ENCODE measurements at regions not wholly inside any gene's neighbourhood (a gene's known extent, or its start where the extent isn't known, plus 50 kb on each side); places are given as distances from the start of the nearest gene placed in this dataset.
"Not testable (repeated sequence)": the region's sequence is repeated elsewhere in the genome, so short reads cannot be mapped to it uniquely, and the experiment has no call there.

DNA sequence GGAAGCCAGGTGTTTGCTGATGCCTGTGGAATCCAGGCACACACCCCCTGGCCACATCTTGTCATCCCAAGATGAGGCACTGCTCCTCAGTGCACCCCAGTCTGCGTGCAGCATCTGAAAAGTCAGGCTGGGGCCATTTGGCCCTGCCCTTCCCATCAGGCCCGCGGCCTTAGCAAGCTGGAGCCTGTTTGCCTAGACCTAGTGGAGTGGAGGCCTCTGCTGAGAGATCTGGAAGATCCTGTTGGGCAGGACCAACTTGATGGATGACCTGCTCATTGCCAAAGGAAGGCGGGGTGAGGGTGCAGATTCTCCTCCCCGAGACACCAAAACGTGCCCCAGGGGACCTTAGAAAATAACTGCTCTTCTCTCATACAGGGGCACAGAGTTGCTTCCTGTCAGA lies 220.2 kb downstream of the SHQ1 start:
- no peak for DNase-seq (ENCODE audit: low read depth in 2 of 2)

DNA sequence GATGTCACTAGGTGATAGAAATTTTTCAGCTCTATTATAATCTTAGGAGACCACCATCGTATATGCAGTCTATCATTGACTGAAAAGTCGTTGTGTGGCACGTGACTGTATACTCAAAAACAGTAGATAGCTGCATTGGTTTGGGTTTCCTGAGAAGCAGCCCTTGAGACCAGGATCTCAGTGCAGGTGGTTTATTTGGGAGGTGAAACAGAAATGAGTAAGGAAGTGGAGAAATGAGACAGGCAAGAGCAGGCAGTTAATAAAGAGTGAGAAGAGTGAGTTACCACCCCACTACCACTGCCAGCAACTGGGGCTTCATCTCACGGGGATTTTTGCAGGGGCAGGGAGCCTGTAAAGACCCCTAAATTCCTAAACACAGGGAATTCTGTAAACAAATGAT lies 221.0 kb downstream of the SHQ1 start:
- DNase-seq (ENCODE audit: low read depth in 2 of 2) = no peak

DNA sequence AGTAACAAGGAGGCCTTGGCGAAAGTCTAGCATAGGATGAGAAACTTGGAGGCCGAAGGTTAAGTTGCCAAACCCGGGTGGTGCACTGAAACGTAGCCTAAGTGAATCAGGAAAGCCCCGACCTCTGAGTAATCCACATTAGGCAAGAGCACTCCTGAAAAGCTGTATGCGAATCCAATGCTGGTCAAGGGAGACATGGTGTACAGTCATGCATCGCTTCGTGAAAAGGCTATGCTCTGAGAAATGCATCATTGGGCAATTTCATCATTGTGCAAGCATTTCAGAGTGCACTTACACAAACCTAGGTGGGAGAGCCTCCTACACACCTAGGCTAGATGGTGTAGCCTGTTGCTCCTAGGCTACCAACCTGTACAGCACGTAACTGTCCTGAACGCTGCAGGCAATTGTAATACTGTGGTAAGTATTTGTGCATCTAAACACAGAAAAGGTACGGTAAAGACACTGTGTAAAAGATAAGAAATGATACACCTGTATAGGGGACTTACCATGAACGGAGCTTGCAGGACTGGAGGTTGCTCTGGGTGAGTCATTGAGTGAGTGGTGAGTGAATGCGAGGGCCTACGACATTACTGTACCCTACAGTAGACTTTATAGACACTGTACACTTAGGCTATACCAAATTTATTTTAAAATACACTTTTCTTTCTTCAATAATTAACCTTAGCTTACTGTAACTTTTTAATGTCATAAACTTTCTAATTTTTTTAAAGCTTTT lies 222.5 kb downstream of the SHQ1 start:
- DNase-seq (ENCODE audit: low read depth in 2 of 2) = no peak

DNA sequence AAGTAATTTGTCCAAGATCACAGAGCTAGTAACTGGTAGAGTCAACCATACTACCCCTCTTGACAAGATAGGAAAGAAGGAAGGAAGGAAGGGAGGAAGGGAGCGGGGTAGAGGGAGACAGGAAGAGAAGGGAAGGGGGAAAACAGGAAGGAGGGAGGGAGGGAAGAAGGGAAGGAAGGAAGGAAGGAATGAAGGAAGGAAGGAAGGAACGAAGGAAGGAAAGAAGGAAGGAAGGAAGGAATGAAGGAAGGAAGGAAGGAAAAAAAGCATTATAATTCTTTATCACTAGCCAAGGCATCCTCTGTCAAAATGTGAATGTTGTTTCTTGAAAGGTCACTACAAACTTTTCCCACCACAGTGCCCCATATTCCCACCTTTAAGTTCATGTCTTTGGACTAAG lies 223.6 kb downstream of the SHQ1 start:
- DNase-seq (ENCODE audit: low read depth in 2 of 2) = no peak

DNA sequence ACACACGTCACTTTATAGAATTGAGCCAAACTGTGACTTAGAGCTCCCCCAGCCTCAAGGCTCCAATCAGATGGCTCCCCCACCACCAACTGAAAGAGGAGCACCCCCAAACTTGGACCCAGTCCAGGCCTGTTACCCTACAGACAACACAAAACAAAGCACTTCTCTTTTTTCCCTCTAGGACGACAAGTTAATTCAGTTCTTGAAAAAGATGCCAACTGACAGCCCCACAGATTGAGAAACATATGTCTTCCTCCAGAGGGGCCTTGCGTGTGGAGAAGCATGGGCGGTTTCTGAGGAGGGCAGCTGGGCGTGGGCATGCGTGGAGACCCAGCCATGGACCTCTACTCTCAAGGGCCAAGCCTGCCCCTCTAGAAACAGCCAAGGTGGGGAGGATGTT lies 229.5 kb downstream of the SHQ1 start:
- no peak for DNase-seq (ENCODE audit: low read depth in 2 of 2)

DNA sequence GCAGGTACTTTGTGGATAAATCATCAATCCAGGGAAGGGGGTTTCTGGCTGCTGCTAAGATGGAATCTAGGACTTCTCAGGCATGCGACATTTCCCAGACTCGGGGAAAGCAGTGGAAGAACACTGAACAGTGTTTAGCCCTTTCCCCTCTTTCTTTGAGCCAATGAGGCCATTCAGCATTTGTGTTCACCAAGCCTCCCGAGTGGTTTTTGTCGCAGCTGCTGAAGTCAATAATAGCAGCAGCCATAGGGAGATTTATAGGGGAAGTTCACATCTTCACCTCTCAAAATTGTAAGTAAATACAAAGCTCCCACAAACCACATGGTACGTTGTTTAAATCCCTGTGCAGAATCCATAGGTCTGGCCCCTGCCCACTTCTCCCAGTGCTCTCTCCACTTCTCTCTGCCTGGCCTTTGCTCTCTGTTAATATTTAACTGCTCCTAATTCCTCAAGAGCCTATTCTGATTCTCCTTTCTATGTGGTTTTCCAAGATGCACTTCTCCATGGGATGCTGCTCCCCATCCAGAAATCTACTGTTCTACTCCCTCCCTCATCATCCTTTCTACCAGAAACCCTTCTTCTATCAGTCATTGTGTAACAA lies 230.7 kb downstream of the SHQ1 start:
- no peak for DNase-seq (ENCODE audit: low read depth in 2 of 2)

DNA sequence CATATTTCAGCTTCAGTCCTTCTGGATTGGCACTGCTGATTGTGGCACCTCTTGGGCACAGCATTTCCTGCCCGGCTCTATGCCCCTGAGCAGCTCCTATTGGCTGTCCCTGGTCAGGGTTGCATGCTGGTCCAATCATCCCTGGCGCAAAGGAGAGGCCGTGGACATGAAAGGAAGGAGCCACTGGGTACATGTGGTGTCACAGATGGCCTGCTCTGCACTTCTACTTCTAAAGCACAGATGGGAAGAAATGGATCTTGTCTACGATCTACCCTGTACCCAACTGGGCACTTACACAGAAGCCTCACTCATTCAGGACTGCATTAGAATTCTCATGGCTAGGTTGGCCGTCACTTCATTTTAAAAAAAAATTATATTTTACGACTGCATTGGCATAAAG lies 232.5 kb downstream of the SHQ1 start:
- DNase-seq (ENCODE audit: low read depth in 2 of 2) = no peak

DNA sequence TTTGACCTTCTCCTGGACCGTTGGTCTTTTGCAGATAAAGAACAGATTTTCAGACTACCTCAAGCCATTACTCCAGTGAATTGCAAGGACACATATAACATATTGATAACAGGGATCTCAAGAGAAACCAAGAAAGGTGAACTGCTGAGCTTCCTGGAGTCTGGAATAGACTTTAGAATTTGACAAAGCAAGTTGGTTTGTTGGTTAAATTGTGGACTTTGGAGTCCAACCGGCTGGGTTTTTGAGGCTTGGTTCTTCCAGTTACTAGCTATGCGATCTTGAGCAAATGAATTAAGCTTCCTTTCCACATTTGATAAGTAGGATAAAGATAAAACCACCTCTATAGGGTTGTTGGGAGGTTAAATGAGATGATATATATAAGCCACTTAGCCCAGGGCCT lies 233.1 kb downstream of the SHQ1 start:
- DNase-seq (ENCODE audit: low read depth in 2 of 2) = no peak

DNA sequence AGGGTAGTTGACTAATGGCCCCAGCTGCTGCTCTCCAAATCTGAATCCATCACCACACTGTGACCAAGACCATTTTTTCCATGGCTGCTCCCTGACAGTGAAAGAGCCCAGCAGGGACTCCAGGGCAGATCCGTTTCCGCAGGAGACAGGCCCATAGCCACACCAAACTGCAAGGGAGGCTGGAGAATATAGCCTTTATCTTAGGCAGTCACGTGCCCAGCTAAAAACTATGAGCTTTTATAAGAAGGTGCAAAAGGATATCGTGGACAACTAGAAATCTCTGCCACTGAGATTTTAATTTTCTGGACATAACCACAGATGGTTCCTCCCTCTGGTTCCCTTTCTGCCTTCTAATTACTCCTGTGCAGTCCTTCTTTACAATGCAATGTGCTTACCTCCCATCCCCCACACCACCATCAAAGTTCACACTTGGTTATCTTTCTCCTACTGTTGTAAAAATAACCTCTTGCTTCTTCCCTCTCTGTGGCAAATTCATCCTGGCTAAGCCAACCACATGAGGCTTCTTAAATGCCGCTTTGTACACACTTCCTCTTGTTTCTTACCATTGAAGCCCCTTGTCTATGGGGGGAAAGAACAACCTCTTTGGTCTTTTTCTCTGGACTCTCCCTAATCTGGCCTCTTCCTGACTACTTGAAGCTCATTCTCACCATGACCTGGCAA lies 233.7 kb downstream of the SHQ1 start:
- no peak for DNase-seq (ENCODE audit: low read depth in 2 of 2)

DNA sequence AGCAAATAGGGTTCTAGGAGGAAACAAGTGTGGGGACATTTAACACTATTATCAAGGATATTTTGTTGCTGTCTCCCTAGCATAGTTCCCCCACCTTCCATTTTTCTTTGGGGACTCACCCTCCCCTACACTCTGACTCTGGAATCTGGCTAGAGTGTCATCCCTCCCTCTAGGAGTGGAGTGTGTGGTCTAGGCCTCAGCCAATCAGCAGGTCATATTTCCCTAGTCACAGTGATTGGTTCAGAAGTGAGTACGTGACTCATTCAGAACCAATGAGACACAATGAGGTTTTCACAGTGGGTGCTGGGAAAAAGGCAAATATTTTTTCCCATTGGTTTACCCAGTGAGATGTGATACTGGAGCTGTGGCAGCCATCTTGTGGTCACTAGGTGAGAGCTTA lies 234.4 kb downstream of the SHQ1 start:
- DNase-seq (ENCODE audit: low read depth in 2 of 2) = no peak

DNA sequence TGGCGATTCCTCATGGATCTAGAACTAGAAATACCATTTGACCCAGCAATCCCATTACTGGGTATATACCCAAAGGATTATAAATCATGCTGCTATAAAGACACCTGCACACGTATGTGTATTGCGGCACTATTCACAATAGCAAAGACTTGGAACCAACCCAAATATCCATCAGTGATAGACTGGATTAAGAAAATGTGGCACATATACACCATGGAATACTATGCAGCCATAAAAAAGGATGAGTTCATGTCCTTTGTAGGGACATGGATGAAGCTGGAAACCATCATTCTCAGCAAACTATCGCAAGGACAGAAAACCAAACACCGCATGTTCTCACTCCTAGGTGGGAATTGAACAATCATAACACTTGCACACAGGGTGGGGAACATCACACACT lies 239.1 kb downstream of the SHQ1 start:
- not testable (repeated sequence) for DNase-seq (ENCODE audit: low read depth in 2 of 2)

DNA sequence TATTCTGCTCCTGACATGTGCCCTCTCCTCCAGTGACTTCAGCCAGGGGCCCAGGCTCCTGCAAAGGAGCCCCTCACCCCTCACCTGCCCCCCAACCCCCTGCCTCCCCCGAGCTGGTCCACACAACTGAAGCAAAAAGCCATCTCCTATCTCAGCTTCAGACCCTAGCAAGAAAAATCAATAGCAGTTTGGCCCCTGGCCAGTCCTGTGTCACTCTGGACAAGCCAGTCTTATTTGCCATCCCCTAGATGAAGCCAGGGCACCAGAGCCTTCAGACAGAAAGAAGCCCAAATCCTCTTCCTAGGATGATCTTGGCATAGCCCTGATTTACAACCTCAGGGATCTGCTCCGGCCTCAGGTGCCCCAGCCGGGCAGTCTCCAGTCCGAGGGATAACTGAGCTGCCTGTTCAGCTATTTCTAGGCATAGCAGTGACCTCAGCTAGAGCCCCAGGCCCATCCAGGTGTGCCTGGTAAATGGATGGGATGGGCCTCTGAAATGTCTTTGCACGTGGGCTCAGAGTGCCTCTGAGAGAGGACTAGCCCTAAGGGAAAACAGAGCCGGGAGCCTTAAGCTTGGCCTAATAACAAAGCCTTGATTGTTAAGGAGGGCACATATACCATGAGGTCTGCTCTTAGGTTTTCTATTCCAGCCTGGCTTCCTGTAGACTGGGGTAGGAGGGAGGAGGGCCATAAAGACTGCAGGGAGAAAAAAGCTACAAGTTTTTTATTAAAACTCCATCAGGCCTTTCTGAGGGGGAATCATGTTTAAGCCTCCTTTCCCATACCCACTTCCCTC lies 242.0 kb downstream of the SHQ1 start:
- no peak for DNase-seq (ENCODE audit: low read depth in 2 of 2)

DNA sequence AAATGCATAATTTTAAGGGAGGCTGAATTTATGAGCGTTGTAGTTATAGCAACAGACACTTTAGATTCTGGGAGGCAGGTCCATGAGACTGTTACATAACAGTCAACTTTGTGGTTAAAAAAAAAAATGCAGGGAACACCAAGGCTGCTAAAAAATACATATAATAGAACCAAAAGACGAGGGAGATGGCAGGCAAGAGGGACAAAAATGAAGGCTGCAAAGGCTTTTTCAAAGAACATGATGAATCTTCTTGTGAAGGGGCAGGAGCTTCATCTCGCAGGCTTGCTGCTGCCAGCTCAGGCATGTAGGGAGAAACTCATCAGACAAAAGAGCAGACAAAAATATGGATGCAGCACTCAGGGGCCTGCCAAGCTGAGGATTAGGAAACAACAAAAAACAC lies 243.9 kb downstream of the SHQ1 start:
- no peak for DNase-seq (ENCODE audit: low read depth in 2 of 2)

DNA sequence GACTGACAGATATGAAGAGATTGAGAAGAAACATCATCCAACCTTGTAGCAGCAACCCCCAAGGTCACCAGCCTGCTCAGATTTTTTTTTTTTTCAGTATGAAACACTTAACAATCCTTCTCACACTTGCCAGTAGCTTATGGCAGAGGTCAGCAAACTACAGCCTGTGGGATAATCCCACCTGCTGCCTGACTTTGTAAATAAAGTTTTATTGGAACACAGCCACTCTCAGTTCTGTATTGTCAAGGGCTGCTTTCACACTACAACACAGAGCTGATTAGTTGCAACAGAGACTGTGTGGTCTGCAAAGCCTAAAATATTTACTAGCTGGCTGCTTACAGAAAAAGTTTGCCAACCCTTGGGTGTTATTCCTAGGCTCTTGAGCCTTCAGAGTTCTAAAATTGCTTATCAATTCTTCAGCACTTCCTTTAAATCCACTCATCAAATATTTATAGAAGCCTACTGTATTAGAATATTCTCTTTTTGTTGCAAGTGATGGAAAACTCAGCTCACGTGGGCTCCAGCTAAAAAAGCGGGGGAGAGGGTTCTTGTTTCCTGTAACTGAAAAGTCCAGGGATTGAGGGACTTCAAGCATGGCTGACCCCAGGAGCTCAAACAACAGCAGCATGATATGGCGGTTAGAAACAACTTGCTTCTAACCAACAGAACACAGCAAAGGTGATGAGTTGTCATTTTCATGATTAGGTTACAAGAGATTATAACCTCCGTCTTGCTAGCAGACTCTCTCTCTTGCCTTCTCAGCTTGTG lies 246.1 kb downstream of the SHQ1 start:
- DNase-seq (ENCODE audit: low read depth in 2 of 2) = no peak

DNA sequence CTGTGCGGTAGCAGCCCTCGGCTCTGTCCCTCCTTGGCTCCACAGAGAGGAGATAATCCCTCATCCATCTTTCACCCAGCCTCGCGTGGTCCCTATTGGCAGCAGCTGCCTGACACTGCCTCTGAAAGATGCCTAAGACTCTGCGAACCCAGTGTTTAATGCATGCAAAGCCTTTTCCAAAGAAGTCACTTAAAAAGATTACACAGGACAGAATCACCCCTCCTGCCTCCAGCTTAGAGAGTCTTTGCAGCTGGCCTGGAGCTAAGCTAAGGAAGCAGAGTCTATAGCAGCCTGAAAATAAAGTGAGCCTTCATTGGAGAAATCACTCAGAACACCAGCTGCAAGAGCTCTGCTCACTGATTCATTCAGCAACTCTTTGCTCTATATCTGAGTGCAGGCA lies 247.2 kb downstream of the SHQ1 start:
- no peak for DNase-seq (ENCODE audit: low read depth in 2 of 2)

DNA sequence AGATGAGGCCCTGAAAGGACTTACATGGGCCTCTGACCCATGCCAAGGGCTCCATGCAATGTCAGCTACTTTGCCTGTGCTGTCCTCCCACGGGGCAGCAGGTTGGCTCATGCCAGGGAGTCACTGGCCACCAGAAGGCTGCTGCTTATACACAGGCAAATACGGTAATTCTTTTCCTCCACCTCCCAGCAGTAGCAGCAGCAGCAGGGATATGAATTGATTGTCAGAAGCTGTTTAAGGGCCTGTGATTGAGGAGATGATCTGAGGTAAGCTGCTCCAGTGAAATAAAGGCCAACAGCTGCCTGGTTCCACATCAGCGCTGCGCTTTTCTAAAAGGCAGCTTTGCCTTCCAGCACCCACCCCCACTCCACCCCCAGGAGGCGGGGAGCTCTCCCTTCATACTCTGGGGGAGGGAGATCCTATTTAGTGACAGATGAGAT lies 250.5 kb downstream of the SHQ1 start:
- DNase-seq (ENCODE audit: low read depth in 2 of 2) = no peak

DNA sequence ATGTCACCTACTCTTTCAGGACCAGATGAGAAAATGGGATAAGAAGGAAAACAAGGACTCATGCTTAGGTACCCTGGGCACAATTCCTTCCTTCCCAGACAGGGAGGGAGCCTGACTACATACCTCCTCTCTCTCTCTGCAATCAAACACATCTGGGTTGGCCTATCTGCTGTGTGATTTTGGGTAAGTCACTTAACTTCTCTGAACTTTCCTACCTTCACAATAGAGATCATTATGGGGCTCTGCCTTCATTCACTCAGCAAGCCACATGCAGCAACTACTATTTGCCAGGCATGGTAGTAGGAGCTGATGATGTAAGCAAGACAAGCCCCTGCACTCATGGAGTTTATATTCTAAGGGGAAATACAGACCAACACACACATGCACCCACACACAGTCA lies 251.2 kb downstream of the SHQ1 start:
- DNase-seq (ENCODE audit: low read depth in 2 of 2) = no peak

DNA sequence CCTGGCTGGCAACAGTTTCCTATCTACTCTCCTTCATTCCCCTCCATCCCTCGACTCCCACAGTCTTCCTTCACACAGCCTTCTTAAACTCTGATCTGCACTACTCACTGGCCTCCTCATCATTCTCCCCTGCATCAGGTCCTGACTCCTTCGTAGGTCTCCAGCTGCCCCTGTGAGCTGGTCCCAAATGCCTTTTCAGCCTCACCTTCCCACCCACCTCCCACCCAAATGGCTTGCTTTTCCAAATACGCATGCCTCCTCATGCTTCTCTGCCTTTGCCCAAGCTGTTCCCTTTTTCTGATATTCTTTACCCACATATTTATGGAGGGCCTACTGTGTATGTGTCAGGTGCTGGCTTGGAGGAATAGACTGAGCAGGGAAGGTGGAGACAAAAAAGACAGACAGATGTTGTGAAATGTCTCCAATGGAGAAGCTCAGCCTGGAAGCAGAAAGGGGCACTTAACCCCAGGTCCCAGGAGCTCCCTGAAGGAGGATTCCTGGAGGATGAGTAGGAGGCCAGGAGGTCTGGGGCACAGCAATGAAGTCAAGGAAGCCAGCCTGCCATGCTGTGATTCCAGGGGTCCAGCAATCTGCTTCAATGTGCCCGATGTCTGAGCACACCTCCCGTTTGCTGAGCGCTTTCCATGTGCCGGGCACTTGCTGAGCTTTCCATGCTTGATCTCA lies 252.2 kb downstream of the SHQ1 start:
- no peak for DNase-seq (ENCODE audit: low read depth in 2 of 2)

DNA sequence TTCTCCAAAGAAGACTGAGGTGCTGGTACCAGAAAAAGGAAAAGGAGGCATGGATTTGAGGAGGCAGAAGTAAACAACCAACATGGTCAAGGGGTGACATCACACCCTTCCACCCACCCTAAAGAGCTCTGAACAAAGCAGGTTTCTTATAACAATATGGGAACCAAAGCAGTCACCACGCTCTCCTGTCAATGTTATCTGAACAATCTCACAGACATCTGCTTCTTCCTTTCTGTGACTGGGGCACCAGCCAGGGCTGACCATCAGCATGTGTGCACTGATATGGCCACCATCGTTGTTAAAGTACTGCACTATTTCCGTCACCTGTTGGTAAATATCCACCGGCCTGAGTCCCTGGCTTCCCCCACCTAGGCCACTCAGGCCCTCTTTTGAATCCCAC lies 252.9 kb downstream of the SHQ1 start:
- DNase-seq (ENCODE audit: low read depth in 2 of 2) = no peak

DNA sequence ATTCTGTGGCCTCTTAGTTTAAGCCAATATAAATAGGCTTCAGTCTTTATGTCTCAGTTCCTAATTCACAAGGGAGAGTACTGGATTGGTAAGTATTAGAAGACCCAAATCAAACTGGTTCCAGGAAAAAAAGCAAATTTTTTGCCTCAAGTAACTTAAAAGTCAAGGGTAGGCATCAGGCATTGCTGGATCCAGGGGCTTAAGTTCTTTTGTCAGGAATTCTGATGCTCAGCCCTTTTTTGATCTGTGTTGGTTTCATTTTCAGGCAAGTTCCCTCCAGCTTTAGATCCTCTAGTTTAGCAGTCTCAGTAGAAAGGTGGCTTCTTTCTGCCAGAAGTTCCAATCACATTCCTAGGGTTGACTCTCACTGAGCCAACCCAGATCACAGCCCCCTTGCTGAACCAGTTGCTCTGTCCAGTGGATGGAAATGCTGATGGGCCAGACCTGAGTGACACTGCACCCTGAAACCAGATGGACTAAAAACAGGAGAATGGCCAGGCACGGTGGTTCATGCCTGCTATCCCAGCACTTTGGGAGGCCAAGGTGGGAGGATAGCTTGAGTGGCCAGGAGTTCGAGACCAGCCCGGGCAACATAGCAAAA lies 253.5 kb downstream of the SHQ1 start:
- DNase-seq (ENCODE audit: low read depth in 2 of 2) = no peak

Measured in stimulated activated CD4-positive, alpha-beta T cell treated with anti-CD3 and anti-CD28 coated beads, Interleukin-12 subunit alpha, Interleukin-12 subunit beta, amount 100 ng/mL, for 24 hours (primary cell).